Transverse colon (tissue), 4 donors: ENCODE measurements at regions not wholly inside any gene's neighbourhood (a gene's known extent, or its start where the extent isn't known, plus 50 kb on each side); places are given as distances from the start of the nearest gene placed in this dataset.
A peak's percentile ranks its signal among the peaks of the same experiment; 100 is the strongest.

Experiments
- DNase-seq: peaks from one replicate; pipeline ENCODE4 v3.0.0-alpha.2; 2019
- H3K27ac ChIP-seq, 4 donors: fragments of 200-600 bp; sonication (generic); 2 replicates each; pipeline ENCODE4 v1.5.1; 2016 to 2018; ENCODE audit warnings: inconsistent platforms in 4 of 4
- H3K27me3 ChIP-seq: fragments of 200-600 bp; sonication (generic); 2 replicates; pipeline ENCODE4 v1.5.1; 2017; ENCODE audit warnings: inconsistent platforms
- H3K36me3 ChIP-seq, 4 donors: fragments of 200-600 bp; sonication (generic); 2 replicates each; pipeline ENCODE4 v1.5.1; 2017 to 2019; ENCODE audit warnings: inconsistent platforms in 4 of 4
- H3K4me1 ChIP-seq, 4 donors: fragments of 200-600 bp; sonication (generic); 2 replicates each; pipeline ENCODE4 v1.5.1; 2017 to 2020; ENCODE audit warnings: inconsistent platforms in 4 of 4
- H3K4me3 ChIP-seq, 4 donors: fragments of 200-600 bp; sonication (generic); 1 replicate in 1 of 4; 2 replicates in 3 of 4; pipeline versions ENCODE4 v1.5.1 to v1.6.1; 2017 to 2019; ENCODE audit warnings: inconsistent platforms in 4 of 4
- H3K9me3 ChIP-seq, 2 donors: fragments of 200-600 bp; sonication (generic); 2 replicates each; pipeline ENCODE4 v1.5.1; 2017 to 2019; ENCODE audit warnings: inconsistent platforms in 2 of 2
- CTCF ChIP-seq, 5 experiments: fragments of 200-600 bp in 3 of 5; fragments of 450-650 bp in 2 of 5; sonication (generic) in 3 of 5; IDR thresholded peaks; 1 replicate in 2 of 5; 2 replicates in 3 of 5; pipeline ENCODE4 v1.5.1; 2016 to 2017; ENCODE audit warnings: antibody characterized with exemption in 5 of 5, inconsistent platforms in 3 of 5, mild to moderate bottlenecking in 2 of 5, moderate library complexity in 1 of 5
- EP300 ChIP-seq: sonication (generic); formaldehyde crosslinking; IDR thresholded peaks from one replicate; pipeline ENCODE4 v1.6.1; 2017; ENCODE audit warnings: antibody characterized with exemption, low read depth
- POLR2A ChIP-seq: fragments of 450-650 bp; IDR thresholded peaks from one replicate; pipeline ENCODE4 v1.6.1; 2016; ENCODE audit warnings: antibody characterized with exemption, mild to moderate bottlenecking, moderate library complexity
- POLR2AphosphoS5 ChIP-seq, 3 donors: sonication (generic); formaldehyde crosslinking; IDR thresholded peaks; one replicate each; pipeline ENCODE4 v1.6.1; 2016; ENCODE audit warnings: antibody characterized with exemption in 3 of 3
- WGBS, 2 donors: methylation state at CpG; one replicate each; pipeline ENCODE4 v1.1.5; 2018; ENCODE audit warnings: low coverage in 1 of 2; 5-methylcytosine and 5-hydroxymethylcytosine counted together
- in situ Hi-C, 4 donors: fragments of 200-750 bp; cut with MboI; loops; one replicate each; pipeline versions ENCODE4 v1.15.0 to v1.15.1; 2017; ENCODE audit warnings: low sequenced_read_pairs in 3 of 4, low pct_ligation_motif_present in 1 of 4, low pct_unique_long_range_greater_than_20kb in 1 of 4
- intact Hi-C: fragments of 100-400 bp; cut with DNase I; formaldehyde crosslinking; loops from one replicate; pipeline ENCODE4 v1.15.1; 2023; ENCODE audit warnings: low total_unique reads

- in situ Hi-C loops (no loop called here), intact Hi-C loops (no loop called here)
- DNase-seq: no peak
- no peaks in the 10 kb centered on the region for H3K9me3 ChIP-seq
- no peaks in the 10 kb centered on the region for H3K36me3 ChIP-seq
- H3K4me1 ChIP-seq: peaks cover 0 to 17% (median 1%) of the 10 kb centered on the region in 4 donors
- H3K27ac ChIP-seq: no peak overlapping the region
- no peak for TF ChIP-seq CTCF (IDR thresholded peaks at IDR 0.05)
- TF ChIP-seq POLR2AphosphoS5 (IDR thresholded peaks at IDR 0.05): no peak
- TF ChIP-seq POLR2A: no peak
- no peak for TF ChIP-seq EP300
- no peak overlapping the region for H3K4me3 ChIP-seq
- 86 to 100% methylated on average over 2 to 10 of the region's 10 CpGs for WGBS, 2 donors
- H3K27me3 ChIP-seq: no peaks in the 10 kb centered on the region
Measured at GRCh38 chr15:100716456-100717085, 114.2 kb downstream of the ASB7 start.

- Histone ChIP-seq H3K27ac (no peak overlapping the region), H3K4me3 (no peak overlapping the region), H3K9me3 (no peaks in the 10 kb centered on the region), H3K4me1 (peaks cover 0 to 14% (median 4%) of the 10 kb centered on the region in 4 donors), H3K36me3 (no peaks in the 10 kb centered on the region), H3K27me3 (no peaks in the 10 kb centered on the region)
- in situ Hi-C loops (no loop called here), intact Hi-C loops (no loop called here)
- TF ChIP-seq POLR2A: no peak
- no peak for TF ChIP-seq CTCF (IDR thresholded peaks at IDR 0.05)
- no peak for TF ChIP-seq EP300
- no peak for TF ChIP-seq POLR2AphosphoS5 (IDR thresholded peaks at IDR 0.05)
- 90% methylated on average over 2 of the region's 2 CpGs; no CpG with 5 or more reads in 1 of the 2 donors for WGBS, 2 donors
- no peak for DNase-seq
Measured at GRCh38 chr15:100717596-100717995, 115.2 kb downstream of the ASB7 start.

- WGBS, 2 donors: 83 to 85% methylated on average over 10 to 22 of the region's 22 CpGs
- no peak for DNase-seq
- Histone ChIP-seq H3K4me3 (no peak overlapping the region), H3K27me3 (no peaks in the 10 kb centered on the region), H3K9me3 (no peaks in the 10 kb centered on the region), H3K4me1 (peaks cover 0 to 11% (median 4%) of the 10 kb centered on the region in 4 donors), H3K27ac (no peak overlapping the region), H3K36me3 (no peaks in the 10 kb centered on the region)
- in situ Hi-C loops (no loop called here), intact Hi-C loops (no loop called here)
- no peak for TF ChIP-seq EP300
- no peak for TF ChIP-seq CTCF (IDR thresholded peaks at IDR 0.05)
- TF ChIP-seq POLR2A: no peak
- no peak for TF ChIP-seq POLR2AphosphoS5 (IDR thresholded peaks at IDR 0.05)
Measured at GRCh38 chr15:100718075-100718980, 115.9 kb downstream of the ASB7 start.

GRCh38 chr15:100720406-100720967, 118.1 kb downstream of the ASB7 start:
- H3K27me3 ChIP-seq: no peaks in the 10 kb centered on the region
- peaks cover 0 to 11% (median 4%) of the 10 kb centered on the region in 4 donors for H3K4me1 ChIP-seq
- in situ Hi-C loops: no loop called here
- H3K9me3 ChIP-seq: no peaks in the 10 kb centered on the region
- 81 to 82% methylated on average over 5 to 9 of the region's 9 CpGs for WGBS, 2 donors
- no peak for DNase-seq
- intact Hi-C loops: no loop called here
- peak overlapping the region in 2 of 4 donors; percentile 31 to 76 for H3K27ac ChIP-seq
- TF ChIP-seq CTCF (IDR thresholded peaks at IDR 0.05) (no peak), EP300 (no peak), POLR2A (no peak), POLR2AphosphoS5 (IDR thresholded peaks at IDR 0.05) (no peak)
- no peaks in the 10 kb centered on the region for H3K36me3 ChIP-seq
- H3K4me3 ChIP-seq: no peak overlapping the region
